GM18867 (cell line): ENCODE measurements at regions not wholly inside any gene's neighbourhood (a gene's known extent, or its start where the extent isn't known, plus 50 kb on each side); places are given as distances from the start of the nearest gene placed in this dataset.
"Not testable (repeated sequence)": the region's sequence is repeated elsewhere in the genome, so short reads cannot be mapped to it uniquely, and the experiment has no call there.

Experiments
- ATAC-seq: cut with Tn5 transposase; IDR thresholded peaks from one replicate; pipeline ENCODE4 v1.9.1; 2021; ENCODE audit warnings: mild to moderate bottlenecking, moderate library complexity; ENCODE audit not compliant: unreplicated experiment

GRCh38 chr11:90531001-90531400, 308.2 kb upstream of the CHORDC1 start:
- no peak for ATAC-seq

DNA sequence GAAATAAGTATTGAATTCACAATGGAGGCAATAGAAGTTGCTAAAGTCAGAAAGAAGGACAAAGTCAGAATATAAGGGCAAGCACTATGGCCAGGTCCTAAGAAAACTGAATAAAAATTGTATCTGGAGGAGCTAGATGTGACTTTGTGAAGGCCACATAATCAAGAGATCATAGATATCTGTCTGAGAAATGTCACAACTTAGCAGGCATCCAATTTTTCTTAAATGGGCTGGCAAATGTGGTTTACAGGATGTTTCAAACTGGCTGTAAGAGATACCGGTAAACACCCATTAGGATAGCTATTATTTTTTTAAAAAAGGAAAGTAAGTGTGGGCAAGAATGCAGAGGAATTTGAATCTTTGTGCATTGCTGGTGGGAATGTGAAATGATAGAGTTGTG, 303.1 kb upstream of the CHORDC1 start:
- ATAC-seq, result no peak

DNA sequence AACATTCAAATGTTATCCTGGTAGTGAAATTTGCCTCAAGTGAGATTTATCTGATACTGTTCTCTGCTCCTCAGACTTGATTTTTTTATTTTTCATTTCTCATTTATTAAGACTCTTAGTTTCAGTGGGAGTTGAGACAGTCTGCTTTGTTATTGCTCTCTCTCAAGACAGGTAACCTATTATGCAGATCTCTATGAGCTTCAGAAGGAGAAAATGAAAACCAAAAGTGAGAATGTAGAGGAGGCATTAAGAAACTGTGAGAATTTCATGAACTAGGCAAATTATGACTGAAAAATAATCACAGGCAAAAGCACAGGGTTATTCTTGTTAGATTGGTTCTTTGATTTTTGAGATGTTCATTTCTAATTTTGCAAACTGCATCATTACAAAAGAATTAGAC, 290.0 kb upstream of the CHORDC1 start:
- ATAC-seq, result peak; percentile 96

GRCh38 chr11:90510839-90511238, 288.0 kb upstream of the CHORDC1 start:
- ATAC-seq, result no peak

GRCh38 chr11:90500922-90501568, 278.2 kb upstream of the CHORDC1 start:
- ATAC-seq, result no peak

DNA sequence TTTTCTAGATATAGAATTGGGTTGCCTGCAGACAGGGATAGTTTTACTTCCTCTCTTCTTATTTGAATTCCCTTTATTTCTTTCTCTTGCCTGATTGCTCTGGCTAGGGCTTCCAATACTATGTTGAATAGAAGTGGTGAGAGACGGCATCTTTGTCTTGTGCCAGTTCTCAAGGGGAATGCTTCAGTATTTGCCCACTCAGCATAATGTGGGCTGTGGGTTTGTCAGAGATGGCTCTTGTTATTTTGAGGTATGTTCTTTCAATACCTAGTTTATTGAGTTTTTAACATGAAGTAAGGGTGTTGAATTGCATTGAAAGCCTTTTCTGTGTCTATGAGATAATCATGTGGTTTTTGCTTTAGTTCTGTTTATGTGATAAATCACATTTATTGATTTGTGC, 273.9 kb upstream of the CHORDC1 start:
- ATAC-seq, result no peak

- ATAC-seq, result no peak
These were observed 270.5 kb upstream of the CHORDC1 start for GRCh38 chr11:90493379-90493778.

DNA sequence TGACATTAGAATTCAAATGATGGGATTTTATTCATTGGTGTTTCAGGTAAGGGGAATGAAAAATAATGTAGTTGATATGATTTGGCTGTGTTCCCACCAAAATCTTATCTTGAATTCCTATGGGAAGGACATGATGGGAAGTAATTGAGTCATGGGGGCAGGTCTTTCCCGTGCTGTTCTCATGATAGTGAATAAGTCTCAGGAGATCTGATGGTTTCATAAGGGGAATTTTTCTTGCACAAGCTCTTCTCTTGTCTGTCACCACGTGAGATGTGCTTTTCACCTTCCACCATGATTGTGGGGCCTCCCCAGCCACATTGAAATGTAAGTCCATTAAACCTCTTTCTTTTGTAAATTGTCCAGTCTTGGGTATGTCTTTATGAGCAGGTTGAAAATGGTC, 268.6 kb upstream of the CHORDC1 start:
- ATAC-seq, result no peak

DNA sequence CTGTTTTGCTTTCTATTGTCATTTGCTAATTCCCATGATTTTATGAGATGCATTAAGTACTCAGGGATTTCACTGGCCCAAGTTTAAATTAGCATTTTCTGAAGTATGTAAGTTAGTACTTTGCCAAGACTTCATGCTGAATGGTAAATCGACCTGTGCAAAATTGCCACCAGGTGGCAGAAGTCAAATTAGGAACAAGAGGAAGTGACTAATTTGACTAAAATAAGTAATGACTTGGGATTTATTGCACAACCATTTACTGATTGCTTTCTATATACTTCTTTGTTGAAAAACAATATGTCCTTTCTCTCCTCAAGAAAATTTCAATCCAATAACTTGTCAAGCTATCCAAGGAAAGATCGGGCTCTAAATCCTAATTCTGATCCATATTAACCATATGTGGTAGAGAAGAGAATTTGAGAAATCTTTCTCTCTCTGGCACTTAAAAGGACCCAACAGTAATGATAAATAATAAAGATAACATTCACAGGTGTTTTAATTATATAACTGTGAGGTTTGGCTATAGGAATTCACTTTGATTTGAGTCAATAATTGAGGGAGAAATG, 253.7 kb upstream of the CHORDC1 start:
- ATAC-seq, result peak; percentile 72

DNA sequence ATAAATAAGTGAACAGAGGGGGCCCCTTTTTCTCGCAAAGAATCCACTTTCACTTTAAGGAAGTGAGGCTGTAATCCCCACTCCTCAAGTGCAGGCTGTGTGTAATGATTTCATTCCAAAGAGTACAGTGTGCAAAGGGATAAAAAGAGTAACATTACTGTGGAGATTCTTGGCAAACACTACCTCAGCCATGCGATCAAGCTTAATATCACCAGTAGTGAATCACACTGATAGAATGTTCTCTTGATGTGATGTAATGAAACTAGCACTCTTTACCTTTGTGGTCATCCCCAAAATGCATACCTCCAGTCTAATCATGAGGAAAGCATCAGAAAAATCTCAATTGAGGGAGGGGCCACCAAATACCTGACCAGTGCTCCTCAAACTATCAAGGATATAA, 246.1 kb upstream of the CHORDC1 start:
- no peak for ATAC-seq

GRCh38 chr11:90465553-90465952, 242.7 kb upstream of the CHORDC1 start:
- no peak for ATAC-seq

DNA sequence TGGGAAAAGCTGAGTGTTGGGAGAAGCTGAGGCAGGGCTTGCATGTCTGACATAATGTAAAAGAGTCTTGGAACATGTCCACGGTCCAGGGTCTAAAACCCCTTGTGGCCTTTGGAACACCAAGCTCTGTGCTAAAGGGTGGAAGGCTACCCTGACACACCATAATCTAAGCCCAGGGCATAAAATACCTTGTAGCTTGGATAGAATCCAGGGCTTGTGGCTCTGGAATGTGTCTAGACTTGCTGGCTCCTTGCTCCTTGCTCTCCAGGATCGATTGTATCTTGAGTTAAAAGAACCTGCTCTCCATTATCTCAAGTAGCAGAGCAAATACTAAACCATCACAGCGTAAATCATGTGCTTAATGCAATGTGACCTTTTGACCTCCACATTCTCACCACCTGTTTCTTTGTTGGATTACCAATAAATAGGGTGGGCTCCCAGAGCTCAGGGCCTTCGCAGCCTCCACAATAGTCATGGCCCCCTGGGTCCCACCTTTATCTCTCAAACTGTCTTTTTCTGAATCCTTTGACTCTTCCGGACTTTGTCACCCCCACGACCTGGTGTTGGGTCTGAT, 232.6 kb upstream of the CHORDC1 start:
- ATAC-seq, result not testable (repeated sequence)

GRCh38 chr11:90453525-90453924, 230.7 kb upstream of the CHORDC1 start:
- ATAC-seq, result no peak

- no peak for ATAC-seq
These were observed 226.8 kb upstream of the CHORDC1 start for GRCh38 chr11:90449606-90450005.

DNA sequence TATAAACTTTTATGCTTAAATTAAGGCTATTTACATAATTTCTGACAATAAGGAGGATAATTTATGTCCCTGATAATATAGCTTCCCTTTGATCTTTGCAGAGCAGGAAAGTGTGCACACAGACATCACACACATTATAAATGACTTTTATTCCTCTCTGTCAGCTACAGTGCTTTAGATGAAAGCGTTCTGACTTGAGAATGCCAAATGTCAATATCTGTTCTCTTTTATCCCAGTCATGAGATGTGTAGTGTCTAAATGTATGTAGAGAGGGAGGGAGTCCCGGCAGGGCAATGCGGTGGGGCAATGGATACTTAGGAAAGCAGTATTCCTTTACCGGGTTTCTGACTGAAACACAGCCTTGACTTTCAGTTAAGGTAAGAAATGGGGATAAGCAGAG, 225.4 kb upstream of the CHORDC1 start:
- ATAC-seq, result no peak

DNA sequence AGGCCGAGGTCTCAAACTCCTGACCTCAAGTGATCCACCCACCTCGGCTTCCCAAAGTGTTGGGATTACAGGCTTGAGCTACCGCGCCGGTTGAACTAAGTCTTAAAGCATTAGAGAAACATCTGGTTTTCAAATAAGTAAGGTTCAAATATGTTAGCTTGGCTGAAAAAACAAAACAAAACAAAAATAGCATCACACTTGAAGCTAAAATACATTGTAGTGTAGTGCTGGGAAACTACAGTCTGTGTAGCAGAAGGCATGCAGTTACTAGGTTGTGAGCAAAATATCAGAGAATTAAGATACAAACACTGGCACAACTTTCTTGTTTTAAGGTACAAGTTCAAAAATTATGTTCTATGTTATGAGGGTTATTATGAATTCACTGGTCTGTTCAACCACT, 224.8 kb upstream of the CHORDC1 start:
- no peak for ATAC-seq

- no peak for ATAC-seq
These were observed 223.4 kb upstream of the CHORDC1 start for GRCh38 chr11:90446207-90446606.

- ATAC-seq, result no peak
These were observed 215.2 kb upstream of the CHORDC1 start for GRCh38 chr11:90438069-90438468.

- ATAC-seq, result no peak
These were observed 212.0 kb upstream of the CHORDC1 start for GRCh38 chr11:90434858-90435257.

- ATAC-seq, result no peak
These were observed 206.0 kb upstream of the CHORDC1 start for GRCh38 chr11:90428836-90429235.

- no peak for ATAC-seq
These were observed 203.6 kb upstream of the CHORDC1 start for GRCh38 chr11:90426442-90426841.

DNA sequence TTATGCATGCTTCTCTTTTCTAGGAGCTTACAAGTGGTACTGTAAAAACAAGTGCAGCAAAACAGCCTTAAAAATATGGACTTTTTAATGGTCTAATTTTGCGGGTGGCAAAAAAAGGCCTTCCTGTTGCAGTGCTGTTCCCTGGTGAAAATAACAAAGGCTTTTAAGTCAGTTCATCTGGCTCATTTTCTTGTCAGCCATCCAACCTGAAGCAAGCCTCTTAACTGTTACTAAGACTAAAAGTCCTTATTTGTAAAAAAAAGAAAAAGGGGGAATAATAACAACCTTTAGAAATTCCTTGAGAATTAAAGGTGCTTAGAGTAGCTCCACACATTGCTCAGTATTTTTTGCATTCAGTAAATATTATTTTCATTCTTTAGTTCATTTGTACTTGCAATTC, 200.5 kb upstream of the CHORDC1 start:
- ATAC-seq, result no peak

GRCh38 chr11:90422787-90423186, 199.9 kb upstream of the CHORDC1 start:
- not testable (repeated sequence) for ATAC-seq
